HG03575 (cell line): ENCODE measurements at regions not wholly inside any gene's neighbourhood (a gene's known extent, or its start where the extent isn't known, plus 50 kb on each side); places are given as distances from the start of the nearest gene placed in this dataset.
"Not testable (repeated sequence)": the region's sequence is repeated elsewhere in the genome, so short reads cannot be mapped to it uniquely, and the experiment has no call there.

ENCODE experiments used
- ATAC-seq: cut with Tn5 transposase; IDR thresholded peaks from one replicate; pipeline ENCODE4 v1.9.1; 2021; ENCODE audit not compliant: unreplicated experiment, insufficient number of reproducible peaks, low FRiP score; ENCODE audit errors: extremely low read depth

DNA sequence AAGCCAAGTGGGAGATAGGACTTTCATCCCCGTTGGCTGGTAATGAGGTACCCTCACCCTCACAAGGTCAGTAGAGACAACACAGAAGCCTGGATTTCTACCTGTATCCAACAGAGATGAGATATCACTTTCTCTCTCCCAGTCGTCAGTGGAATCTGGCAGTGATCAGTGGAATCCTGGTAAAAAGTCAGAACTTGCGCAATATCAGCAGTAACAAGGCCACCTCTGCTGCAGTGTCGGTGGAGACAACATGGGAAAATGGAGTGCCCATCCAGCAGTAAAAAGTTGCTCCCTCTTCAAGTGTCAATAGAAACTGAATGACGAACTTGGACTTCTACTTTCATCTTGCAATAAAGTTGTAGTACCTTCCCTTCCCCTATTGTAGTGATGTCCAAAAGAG lies 615.9 kb downstream of the ETS1 start:
- ATAC-seq: no peak

GRCh38 chr11:127966821-127967220 lies 620.5 kb downstream of the ETS1 start:
- ATAC-seq: no peak

GRCh38 chr11:127965939-127966668 lies 621.3 kb downstream of the ETS1 start:
- ATAC-seq: no peak

GRCh38 chr11:127962416-127962815 lies 624.9 kb downstream of the ETS1 start:
- no peak for ATAC-seq

DNA sequence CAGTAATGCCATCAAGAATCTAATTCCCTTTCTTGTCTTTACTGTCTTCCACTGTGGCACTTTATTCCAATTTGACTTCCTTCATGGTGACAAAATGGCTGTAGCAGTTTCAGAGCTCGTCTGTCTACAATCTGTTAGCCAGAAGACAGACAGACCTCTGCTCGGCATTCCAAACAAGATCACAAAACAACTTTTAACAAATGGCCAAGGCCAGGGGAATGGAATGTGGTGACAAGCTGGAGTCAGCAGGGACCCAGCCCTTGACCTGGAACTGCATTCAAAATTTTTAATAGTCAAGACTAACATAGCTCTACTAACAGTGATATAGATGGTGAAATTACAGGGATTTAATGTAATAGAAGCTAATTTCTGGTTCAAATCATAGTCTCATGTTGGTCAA lies 637.2 kb downstream of the ETS1 start:
- no peak for ATAC-seq

DNA sequence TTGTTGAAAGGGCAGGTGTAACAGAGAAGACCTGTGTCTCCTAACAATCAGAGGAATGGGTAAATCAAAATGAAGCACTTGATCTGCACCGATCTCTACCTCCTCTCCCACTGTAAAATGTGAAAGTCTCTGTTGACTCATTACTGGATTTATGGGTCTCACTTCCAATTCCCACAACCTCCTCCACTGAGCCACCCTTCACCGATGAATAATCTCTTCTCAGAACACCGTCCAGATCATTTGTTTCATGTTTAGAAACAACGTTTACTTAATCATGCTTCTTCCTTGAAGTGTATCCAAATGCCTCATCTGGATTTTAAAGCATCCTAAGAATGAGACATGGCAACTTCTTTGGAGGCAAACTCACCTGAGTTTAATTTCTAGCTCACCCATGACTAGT lies 643.6 kb downstream of the ETS1 start:
- ATAC-seq: no peak

- ATAC-seq: no peak
These were observed 644.2 kb downstream of the ETS1 start for GRCh38 chr11:127943152-127943551.

DNA sequence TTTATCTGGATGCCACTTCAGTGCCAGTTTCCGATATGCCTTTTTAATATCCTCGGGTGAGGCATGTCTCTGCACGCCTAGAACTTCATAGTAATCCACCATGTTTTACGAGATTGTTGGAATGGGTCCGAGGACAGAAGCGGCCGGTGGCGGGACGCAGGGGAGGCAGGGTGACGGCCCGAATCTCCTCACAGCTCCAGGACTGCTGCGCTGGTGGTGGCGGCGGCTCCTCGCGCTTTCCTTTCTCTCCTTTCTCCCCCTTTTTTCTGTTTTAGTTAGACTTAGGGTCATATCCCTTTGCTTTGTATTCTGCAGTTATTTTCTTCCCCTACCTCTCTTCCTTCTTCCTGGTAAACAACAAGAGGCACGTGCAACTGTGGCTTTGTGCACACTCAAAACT lies 645.8 kb downstream of the ETS1 start:
- not testable (repeated sequence) for ATAC-seq

- ATAC-seq: no peak
These were observed 648.4 kb downstream of the ETS1 start for GRCh38 chr11:127939000-127939399.

- ATAC-seq: no peak
These were observed 652.3 kb downstream of the ETS1 start for GRCh38 chr11:127935081-127935480.

- ATAC-seq: not testable (repeated sequence)
These were observed 653.4 kb downstream of the ETS1 start for GRCh38 chr11:127933961-127934360.

DNA sequence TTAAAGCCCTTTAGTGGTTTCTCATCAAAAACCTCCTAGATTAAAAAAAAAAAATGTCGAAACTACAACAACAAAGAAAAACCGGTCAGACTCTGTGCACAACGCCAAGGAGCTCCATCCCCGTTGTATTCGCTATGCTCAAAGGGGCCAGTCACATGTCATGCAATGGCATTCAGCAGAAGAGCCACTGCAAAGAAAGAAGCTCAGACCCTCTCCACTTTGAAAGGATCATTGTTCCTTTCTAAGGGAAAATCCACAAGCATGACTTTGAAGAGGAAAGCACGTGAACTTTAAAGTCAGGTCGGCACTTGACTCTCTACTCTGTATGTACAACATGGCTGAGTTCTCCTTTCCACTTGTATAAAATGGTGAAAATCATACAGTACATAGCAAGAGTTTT lies 655.6 kb downstream of the ETS1 start:
- no peak for ATAC-seq

- ATAC-seq: no peak
These were observed 660.6 kb downstream of the ETS1 start for GRCh38 chr11:127926721-127927120.

- ATAC-seq: no peak
These were observed 661.9 kb downstream of the ETS1 start for GRCh38 chr11:127925475-127925874.

DNA sequence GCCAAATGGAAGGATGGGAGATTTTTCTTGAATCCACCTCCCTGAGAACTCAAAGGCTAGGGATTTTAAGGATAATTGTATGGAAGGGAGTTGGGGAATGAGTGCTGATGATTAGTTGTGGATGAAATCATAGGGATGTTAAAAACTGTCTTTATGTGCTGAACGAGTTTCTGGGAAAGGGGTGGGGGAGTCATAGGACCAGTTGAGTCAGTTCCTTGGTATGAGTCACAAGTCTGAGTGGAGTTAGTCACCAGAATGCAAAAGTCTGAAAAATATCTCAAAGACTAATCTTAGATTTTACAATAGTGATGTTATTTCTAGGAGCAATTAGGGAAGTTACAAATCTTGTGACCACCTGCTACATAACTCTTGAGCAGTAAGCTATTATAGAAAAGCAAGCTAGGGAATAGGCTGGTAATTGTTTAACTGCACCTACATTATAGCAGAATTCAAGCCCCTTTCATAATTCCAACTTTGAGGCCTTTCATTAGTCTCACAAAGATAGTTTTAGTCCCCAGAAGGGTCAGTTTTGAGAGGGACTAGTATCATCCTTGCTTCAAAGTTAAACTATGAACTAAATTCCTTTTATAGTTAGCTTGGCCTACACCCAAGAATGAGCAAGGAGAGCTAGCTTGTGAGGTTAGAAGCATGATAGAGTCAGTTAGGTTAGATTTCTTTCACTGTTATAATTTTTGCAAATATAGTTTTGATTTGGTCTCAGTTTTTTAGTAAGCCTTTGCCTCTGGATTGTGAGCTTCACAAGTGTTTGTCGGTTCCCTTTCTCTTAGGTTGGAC lies 668.0 kb downstream of the ETS1 start:
- ATAC-seq: no peak

GRCh38 chr11:127902382-127902781 lies 685.0 kb downstream of the ETS1 start:
- ATAC-seq: no peak

- no peak for ATAC-seq
These were observed 688.7 kb downstream of the ETS1 start for GRCh38 chr11:127898422-127899365.

GRCh38 chr11:127895776-127896175 lies 691.6 kb downstream of the ETS1 start:
- ATAC-seq: no peak

GRCh38 chr11:127894316-127894715 lies 693.0 kb downstream of the ETS1 start:
- ATAC-seq: no peak
